SJSA1 (cell line): ENCODE measurements at regions not wholly inside any gene's neighbourhood (a gene's known extent, or its start where the extent isn't known, plus 50 kb on each side); places are given as distances from the start of the nearest gene placed in this dataset.
"Not testable (repeated sequence)": the region's sequence is repeated elsewhere in the genome, so short reads cannot be mapped to it uniquely, and the experiment has no call there.

Source experiments
- DNase-seq, 2 experiments: peaks; one replicate each; pipeline ENCODE4 v3.0.0-alpha.2; 2015 to 2020; ENCODE audit warnings: low spot score in 2 of 2, low read depth in 1 of 2
- H3K27ac ChIP-seq: fragments of 250-450 bp; sonication (Bioruptor Pico); 2 replicates; pipeline ENCODE4 v1.5.1; 2020; ENCODE audit warnings: mild to moderate bottlenecking, moderate library complexity
- H3K27me3 ChIP-seq: fragments of 250-450 bp; sonication (Bioruptor Pico); replicated peaks from 2 replicates; pipeline ENCODE4 v1.5.1; 2020; ENCODE audit warnings: mild to moderate bottlenecking, moderate library complexity
- H3K36me3 ChIP-seq: fragments of 250-450 bp; sonication (Bioruptor Pico); 2 replicates; pipeline ENCODE4 v1.5.1; 2020; ENCODE audit warnings: mild to moderate bottlenecking
- H3K4me1 ChIP-seq: fragments of 250-450 bp; sonication (Bioruptor Pico); replicated peaks from 2 replicates; pipeline ENCODE4 v1.6.1; 2021; ENCODE audit warnings: mild to moderate bottlenecking
- H3K4me3 ChIP-seq: fragments of 250-450 bp; sonication (Bioruptor Pico); 2 replicates; pipeline ENCODE4 v1.5.1; 2020; ENCODE audit warnings: mild to moderate bottlenecking
- H3K9me3 ChIP-seq: fragments of 250-450 bp; sonication (Bioruptor Pico); replicated peaks from 2 replicates; pipeline ENCODE4 v1.5.1; 2020; ENCODE audit warnings: mild to moderate bottlenecking

DNA sequence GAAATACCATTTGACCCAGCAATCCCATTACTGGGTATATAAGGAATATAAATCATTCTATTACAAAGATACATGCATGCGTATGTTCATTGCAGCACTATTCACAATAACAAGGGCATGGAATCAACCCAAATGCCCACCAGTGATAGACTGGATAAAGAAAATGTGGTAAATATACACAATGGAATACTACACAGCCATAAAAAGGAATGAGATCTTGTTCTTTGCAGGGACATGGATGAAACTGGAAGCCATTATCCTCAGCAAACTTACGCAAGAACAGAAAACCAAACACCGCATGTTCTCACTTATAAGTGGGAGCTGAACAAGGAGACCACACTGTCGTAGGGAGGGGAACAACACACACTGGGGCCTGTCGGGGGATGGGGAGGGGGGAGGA, 57.3 kb upstream of the PIP4K2A start:
- H3K36me3 ChIP-seq, H3K4me1 ChIP-seq, H3K27ac ChIP-seq, H3K27me3 ChIP-seq, DNase-seq, H3K4me3 ChIP-seq, H3K9me3 ChIP-seq: not testable (repeated sequence)

DNA sequence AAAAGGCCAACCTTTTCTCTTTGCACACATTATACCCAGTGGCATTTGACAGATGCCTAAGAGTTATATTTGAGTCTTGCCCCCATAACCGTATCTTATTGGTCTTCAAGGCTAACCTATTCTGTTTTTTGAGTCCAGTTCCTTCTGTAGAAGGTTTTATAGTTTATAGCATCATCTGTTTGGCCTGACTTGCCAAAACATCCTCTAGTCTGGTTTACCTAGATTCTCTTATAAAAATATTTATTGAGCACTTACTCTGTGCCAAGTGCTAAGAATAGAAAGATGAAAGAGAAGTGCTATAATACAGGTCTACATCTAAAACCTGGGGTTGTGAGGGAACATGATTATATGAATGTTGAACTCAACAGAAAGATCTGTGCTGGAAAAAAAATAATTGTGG, 55.9 kb upstream of the PIP4K2A start:
- Histone ChIP-seq H3K4me3 (no peak overlapping the region), H3K27ac (no peak overlapping the region), H3K27me3 (no peaks in the 10 kb centered on the region; the same call in 1 of the 2 replicates), H3K4me1 (no peaks in the 10 kb centered on the region), H3K36me3 (no peaks in the 10 kb centered on the region), H3K9me3 (no peaks in the 10 kb centered on the region; the same call in 1 of the 2 replicates)
- DNase-seq, result no peak

DNA sequence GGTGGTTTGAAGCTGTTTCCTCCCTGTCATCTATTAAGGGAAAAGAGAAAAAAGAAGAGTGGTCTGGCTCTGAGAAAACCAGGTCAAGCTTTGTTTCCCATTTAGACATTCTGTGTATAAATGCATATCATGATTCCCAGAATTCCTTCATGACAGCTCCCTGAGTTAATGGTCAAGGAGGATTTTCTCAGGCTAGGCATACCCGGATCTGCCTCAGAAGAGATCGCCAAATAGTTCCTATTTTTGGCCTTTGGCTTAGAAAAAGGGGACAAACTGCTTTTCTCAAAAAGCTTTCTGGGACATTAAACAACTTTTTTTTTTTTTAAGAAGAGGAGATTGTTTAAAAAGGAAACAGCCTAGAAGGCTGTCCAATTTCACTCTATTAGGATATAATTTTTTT, 53.5 kb upstream of the PIP4K2A start:
- Histone ChIP-seq H3K9me3 (no peaks in the 10 kb centered on the region; the same call in 1 of the 2 replicates), H3K4me3 (no peak overlapping the region), H3K36me3 (no peaks in the 10 kb centered on the region), H3K27ac (no peak overlapping the region), H3K27me3 (no peaks in the 10 kb centered on the region), H3K4me1 (no peaks in the 10 kb centered on the region)
- no peak for DNase-seq

- Histone ChIP-seq H3K27ac (no peak overlapping the region), H3K4me1 (no peaks in the 10 kb centered on the region), H3K36me3 (no peaks in the 10 kb centered on the region), H3K27me3 (no peaks in the 10 kb centered on the region), H3K9me3 (no peaks in the 10 kb centered on the region; the same call in 1 of the 2 replicates), H3K4me3 (no peak overlapping the region)
- DNase-seq, result no peak
Measured at GRCh38 chr10:22766693-22767092, 52.3 kb upstream of the PIP4K2A start.

DNA sequence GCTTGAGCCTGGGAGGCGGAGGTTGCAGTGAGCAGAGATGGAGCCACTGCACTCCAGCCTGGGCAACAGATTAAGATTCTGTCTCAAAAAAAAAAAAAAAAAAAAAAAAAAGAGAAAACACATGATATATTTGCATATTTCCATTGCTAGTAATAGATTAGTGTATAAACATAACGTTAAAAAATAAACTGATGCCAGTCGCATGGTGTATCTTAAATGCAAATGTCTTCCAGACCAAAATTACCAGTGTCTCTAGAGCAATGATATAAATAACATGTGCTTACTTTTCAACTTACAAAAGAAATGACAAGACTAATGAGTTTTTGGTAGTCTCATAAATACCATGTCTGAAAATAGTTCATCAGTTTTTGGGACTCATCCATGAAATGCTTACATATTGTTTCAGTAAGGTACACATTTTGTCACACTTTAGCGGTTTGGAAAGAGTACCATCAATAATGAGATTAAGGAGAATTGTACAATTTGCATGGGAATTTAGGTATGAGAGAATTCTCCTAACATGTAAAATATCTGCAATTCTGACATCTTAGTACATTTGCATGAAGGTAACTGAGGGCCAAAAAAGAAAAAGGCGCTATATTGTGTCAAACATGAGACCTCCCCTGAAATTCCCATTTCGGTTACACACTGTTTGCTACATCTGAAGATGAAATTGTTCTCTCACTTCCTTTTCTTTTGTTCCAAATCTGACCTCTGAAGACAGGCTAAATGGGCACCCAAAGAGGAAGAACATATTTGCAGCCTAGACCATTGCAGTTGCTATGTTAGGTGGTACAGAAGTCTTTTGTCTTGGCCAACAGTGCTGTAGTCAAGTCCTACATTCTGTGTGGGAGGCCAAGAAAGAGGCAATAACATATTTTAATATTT, 51.5 kb upstream of the PIP4K2A start:
- H3K9me3 ChIP-seq, result no peaks in the 10 kb centered on the region; the same call in 1 of the 2 replicates
- H3K4me1 ChIP-seq, result no peaks in the 10 kb centered on the region
- H3K27ac ChIP-seq, result no peak overlapping the region
- H3K36me3 ChIP-seq, result no peaks in the 10 kb centered on the region
- H3K27me3 ChIP-seq, result no peaks in the 10 kb centered on the region
- no peak for DNase-seq
- H3K4me3 ChIP-seq, result no peak overlapping the region

GRCh38 chr10:22764639-22765038, 50.3 kb upstream of the PIP4K2A start:
- Histone ChIP-seq H3K9me3 (no peaks in the 10 kb centered on the region; the same call in 1 of the 2 replicates), H3K27ac (no peak overlapping the region), H3K27me3 (no peaks in the 10 kb centered on the region), H3K4me3 (no peak overlapping the region), H3K36me3 (no peaks in the 10 kb centered on the region), H3K4me1 (no peaks in the 10 kb centered on the region)
- no peak for DNase-seq
